NT2/D1 (cell line): ENCODE measurements at regions not wholly inside any gene's neighbourhood (a gene's known extent, or its start where the extent isn't known, plus 50 kb on each side); places are given as distances from the start of the nearest gene placed in this dataset.

Experiments used
- DNase-seq: peaks from one replicate; pipeline ENCODE4 v3.0.0-alpha.2; 2011; ENCODE audit warnings: low read depth, low spot score
- H3K27me3 ChIP-seq: 2 replicates; pipeline ENCODE4 v1.6.0; 2011; ENCODE audit warnings: mild to moderate bottlenecking; ENCODE audit not compliant: insufficient read length, insufficient read depth
- H3K36me3 ChIP-seq: 2 replicates; pipeline ENCODE4 v1.6.1; 2011; ENCODE audit warnings: mild to moderate bottlenecking, low read length, mixed read lengths; ENCODE audit not compliant: insufficient read depth, insufficient read length
- H3K4me1 ChIP-seq: 2 replicates; pipeline ENCODE4 v1.5.1; 2011; ENCODE audit not compliant: insufficient read depth, insufficient read length
- H3K4me3 ChIP-seq: 2 replicates; pipeline ENCODE4 v1.5.1; 2011; ENCODE audit warnings: low read depth; ENCODE audit not compliant: insufficient read length
- H3K9ac ChIP-seq: 2 replicates; pipeline ENCODE4 v1.6.0; 2011; ENCODE audit warnings: low read depth; ENCODE audit not compliant: insufficient read length
- H3K9me3 ChIP-seq: 2 replicates; pipeline ENCODE4 v1.5.1; 2011; ENCODE audit warnings: mild to moderate bottlenecking, low read length; ENCODE audit not compliant: insufficient read depth
- SUZ12 ChIP-seq: IDR thresholded peaks from 2 replicates; pipeline ENCODE4 v1.6.1; 2011; ENCODE audit not compliant: insufficient read length, insufficient read depth; ENCODE audit errors: extremely low read depth
- YY1 ChIP-seq: IDR thresholded peaks from 2 replicates; pipeline ENCODE4 v1.6.1; 2011; ENCODE audit not compliant: insufficient read length, insufficient read depth
- ZNF274 ChIP-seq: IDR thresholded peaks from 2 replicates; pipeline ENCODE4 v1.6.1; 2011; ENCODE audit warnings: mild to moderate bottlenecking, low read depth, low read length

DNA sequence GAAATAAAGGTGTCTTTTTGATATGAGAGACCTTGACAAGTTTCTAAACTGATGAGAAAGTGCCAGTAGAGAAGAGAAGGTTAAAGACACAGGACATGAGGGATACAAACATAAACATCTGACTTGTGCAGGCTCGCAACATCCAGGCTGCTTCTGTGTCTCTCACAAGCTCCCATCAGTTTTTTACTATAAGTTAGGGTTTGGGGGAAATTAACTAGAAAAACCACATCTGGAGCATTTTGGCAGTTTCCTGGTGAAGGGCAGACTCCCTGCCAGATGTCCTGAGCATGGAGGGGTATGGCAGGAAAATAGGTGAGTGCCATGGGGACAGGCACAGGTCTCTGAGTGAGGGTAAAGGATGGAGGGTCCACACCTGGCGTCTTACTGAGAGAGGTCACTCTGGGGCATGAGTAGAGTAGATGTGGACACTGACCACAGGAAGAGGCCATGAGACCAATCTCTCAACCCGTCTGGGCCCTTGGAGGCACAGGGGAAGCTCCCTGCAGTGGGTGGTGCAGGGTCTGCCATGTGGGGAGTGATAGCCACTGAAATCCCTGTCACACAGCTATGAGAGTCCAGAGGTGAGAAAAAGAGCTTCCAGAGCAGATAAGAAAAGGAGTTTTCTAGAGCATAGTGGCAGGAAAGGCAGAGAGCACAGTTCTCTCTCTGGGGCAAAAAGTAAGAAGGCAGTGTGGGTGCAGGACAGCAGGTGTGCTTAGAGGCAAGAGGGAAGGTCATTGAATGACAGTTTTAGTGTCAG lies 193.3 kb upstream of the SYNDIG1 start:
- TF ChIP-seq YY1 (no peak), ZNF274 (no peak), SUZ12 (no peak)

DNA sequence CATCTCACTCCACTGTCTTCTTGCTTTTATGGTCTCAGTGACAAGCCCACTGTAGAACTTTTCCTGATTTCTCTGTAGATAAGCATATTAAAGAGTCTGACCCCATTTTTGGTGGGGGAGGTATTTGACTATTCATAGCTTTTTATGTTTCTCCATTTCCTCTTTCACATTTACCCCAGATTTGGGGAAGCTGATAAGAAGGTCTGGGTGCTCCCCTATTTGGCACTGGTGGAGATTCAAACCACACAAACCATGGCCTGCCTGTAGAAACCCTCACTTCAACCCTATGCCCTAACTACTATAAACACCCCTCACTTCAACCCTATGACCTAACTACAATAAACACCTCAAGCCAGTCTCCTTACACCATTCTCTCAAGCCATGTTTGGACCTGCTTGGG lies 196.2 kb upstream of the SYNDIG1 start:
- no peak for TF ChIP-seq YY1
- TF ChIP-seq ZNF274: no peak
- TF ChIP-seq SUZ12: no peak
- Histone ChIP-seq H3K9ac (no peak overlapping the region), H3K4me1 (no peaks in the 10 kb centered on the region), H3K4me3 (no peak overlapping the region), H3K36me3 (no peaks in the 10 kb centered on the region), H3K9me3 (peaks cover 8% of the 10 kb centered on the region; the same call in 1 of the 2 replicates), H3K27me3 (no peaks in the 10 kb centered on the region)
- no peak for DNase-seq

More for the DNA sequence above, 193.3 kb upstream of the SYNDIG1 start:
- Histone ChIP-seq H3K4me3 (no peak overlapping the region), H3K4me1 (no peaks in the 10 kb centered on the region), H3K9me3 (peaks cover 8% of the 10 kb centered on the region; the same call in 1 of the 2 replicates), H3K27me3 (no peaks in the 10 kb centered on the region), H3K9ac (no peak overlapping the region), H3K36me3 (no peaks in the 10 kb centered on the region)
- no peak for DNase-seq

DNA sequence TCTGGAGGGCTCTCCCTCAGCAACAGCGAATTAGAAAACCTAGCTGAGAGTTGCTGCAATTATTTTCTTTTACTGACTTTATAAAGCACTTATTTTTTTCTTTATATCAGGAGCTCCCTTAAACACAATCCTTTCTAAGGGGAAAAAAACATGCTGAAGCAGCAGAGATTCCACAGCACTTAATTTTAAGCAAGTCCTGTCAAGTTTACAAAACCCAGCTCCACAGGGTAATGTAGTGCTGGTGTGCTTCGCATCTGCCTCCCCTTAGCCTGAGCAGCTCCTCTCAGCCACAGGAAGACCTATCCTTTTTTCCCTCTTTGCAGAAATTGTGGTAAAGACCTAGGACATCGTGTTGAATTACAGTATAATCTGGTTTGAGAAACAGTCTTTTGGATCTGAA lies 208.1 kb upstream of the SYNDIG1 start:
- H3K9ac ChIP-seq: no peak overlapping the region
- no peaks in the 10 kb centered on the region for H3K27me3 ChIP-seq
- H3K4me1 ChIP-seq: no peaks in the 10 kb centered on the region
- no peak for DNase-seq
- no peaks in the 10 kb centered on the region for H3K9me3 ChIP-seq
- TF ChIP-seq ZNF274 (no peak), YY1 (no peak), SUZ12 (no peak)
- H3K4me3 ChIP-seq: no peak overlapping the region
- no peaks in the 10 kb centered on the region for H3K36me3 ChIP-seq

DNA sequence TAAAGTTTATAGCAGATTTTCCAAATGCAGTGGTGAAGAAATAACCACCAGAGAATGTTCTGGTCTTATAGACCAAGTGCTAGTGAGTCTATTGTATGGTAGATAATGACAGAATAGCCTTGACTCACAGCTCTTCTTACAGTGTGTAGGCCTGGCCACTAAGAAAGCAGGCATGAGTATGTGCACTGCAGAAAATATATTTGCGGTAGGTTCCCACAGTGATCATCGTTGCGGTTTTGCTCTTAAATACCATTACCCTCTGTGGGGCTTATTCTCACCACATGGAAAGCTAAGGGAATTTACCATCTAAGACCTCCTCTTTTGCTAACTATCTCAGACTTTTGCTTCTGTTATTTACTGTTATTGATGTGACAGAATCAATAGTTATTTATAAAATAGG lies 212.3 kb upstream of the SYNDIG1 start:
- Histone ChIP-seq H3K4me1 (no peaks in the 10 kb centered on the region), H3K27me3 (no peaks in the 10 kb centered on the region), H3K36me3 (no peaks in the 10 kb centered on the region), H3K9me3 (no peaks in the 10 kb centered on the region), H3K9ac (no peak overlapping the region), H3K4me3 (no peak overlapping the region)
- DNase-seq: no peak
- TF ChIP-seq ZNF274 (no peak), SUZ12 (no peak)

DNA sequence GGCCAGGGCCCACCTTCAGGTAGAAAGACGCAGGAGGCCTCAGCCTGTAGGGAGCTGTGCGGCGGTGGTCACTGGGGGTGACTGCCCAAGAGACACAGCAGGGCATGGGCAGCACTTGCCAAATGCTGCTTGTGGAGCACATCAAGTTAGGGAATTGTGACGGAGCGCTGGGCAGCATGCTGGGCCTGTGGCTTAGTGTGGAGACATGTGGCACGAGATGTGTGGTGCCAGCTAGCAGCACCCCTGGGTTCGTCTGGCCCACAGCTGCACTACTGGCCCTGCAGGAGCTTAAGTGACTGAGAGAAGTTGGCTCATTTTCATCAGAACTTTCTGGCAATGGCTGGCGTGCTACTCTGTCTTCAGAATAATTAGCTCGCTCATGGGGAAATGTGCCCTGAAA lies 213.1 kb upstream of the SYNDIG1 start:
- DNase-seq: no peak
- no peak overlapping the region for H3K9ac ChIP-seq
- no peak overlapping the region for H3K4me3 ChIP-seq
- TF ChIP-seq ZNF274 (no peak), YY1 (no peak), SUZ12 (no peak)
- no peaks in the 10 kb centered on the region for H3K27me3 ChIP-seq
- no peaks in the 10 kb centered on the region for H3K36me3 ChIP-seq
- no peaks in the 10 kb centered on the region for H3K9me3 ChIP-seq
- H3K4me1 ChIP-seq: no peaks in the 10 kb centered on the region

DNA sequence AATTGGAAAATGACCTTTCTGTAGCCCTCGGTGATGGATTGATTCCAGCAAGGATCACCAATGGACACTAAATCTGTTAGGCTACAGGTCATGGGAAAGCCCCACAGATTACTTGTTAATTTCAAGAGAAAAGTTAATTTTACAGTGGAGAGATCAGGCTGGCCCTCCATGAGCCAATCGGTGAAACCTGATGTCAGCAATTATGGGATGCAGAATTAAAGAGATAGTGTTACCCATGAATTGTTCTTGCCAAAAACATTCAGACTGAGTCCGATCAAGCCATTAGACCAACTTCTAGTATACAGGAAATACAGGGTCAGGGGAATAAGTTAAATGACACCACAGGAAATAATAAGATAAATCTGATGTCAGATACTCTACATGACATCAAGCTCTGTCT lies 214.9 kb upstream of the SYNDIG1 start:
- Histone ChIP-seq H3K36me3 (no peaks in the 10 kb centered on the region), H3K9ac (no peak overlapping the region), H3K4me3 (no peak overlapping the region), H3K27me3 (no peaks in the 10 kb centered on the region), H3K4me1 (no peaks in the 10 kb centered on the region), H3K9me3 (no peaks in the 10 kb centered on the region)
- no peak for TF ChIP-seq SUZ12
- DNase-seq: no peak

DNA sequence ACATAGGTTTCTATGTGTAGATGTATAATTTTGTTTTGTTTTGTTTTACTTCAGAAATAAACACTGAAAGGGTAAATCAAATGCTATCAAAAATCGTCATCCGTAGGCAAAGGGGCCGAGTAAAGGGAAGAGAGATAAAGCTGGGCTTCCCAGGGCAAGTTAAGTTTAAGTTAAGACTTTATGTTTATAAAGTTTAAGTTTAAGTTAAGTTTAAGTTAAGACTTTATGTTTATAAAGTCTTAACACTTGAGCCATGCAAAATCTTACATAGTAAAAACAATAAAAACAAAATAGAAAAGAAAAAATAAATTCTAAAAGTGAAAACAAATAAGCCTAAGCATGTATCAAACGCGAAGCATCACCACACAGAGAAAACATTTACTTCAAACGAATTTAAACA lies 216.1 kb upstream of the SYNDIG1 start:
- H3K9me3 ChIP-seq: no peaks in the 10 kb centered on the region
- no peaks in the 10 kb centered on the region for H3K27me3 ChIP-seq
- no peaks in the 10 kb centered on the region for H3K36me3 ChIP-seq
- no peaks in the 10 kb centered on the region for H3K4me1 ChIP-seq
- TF ChIP-seq YY1 (no peak), SUZ12 (no peak), ZNF274 (no peak)
- no peak overlapping the region for H3K9ac ChIP-seq
- DNase-seq: no peak
- H3K4me3 ChIP-seq: no peak overlapping the region

DNA sequence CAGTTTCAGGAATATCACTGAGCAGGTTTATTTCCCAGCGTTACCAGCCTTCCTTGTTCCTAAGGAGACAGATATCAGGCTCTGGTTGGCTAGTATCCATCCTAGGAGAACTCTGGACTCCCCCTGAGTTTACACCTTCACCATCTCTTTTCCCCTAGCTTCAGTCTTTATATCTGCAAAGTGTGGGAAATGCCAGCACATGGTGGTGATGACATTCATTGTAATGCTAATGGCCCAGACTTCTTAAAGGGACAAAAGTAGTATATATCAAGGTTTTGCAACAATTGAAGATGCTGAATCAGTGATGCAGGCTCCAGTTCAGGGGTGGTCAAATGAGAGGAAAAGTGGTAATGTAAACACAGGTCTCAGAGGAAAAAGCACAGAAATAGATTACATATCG lies 224.3 kb upstream of the SYNDIG1 start:
- no peak overlapping the region for H3K9ac ChIP-seq
- no peaks in the 10 kb centered on the region for H3K9me3 ChIP-seq
- H3K4me3 ChIP-seq: no peak overlapping the region
- H3K4me1 ChIP-seq: no peaks in the 10 kb centered on the region
- H3K36me3 ChIP-seq: no peaks in the 10 kb centered on the region
- no peak for DNase-seq
- no peak for TF ChIP-seq SUZ12
- no peak for TF ChIP-seq ZNF274
- TF ChIP-seq YY1: no peak
- no peaks in the 10 kb centered on the region for H3K27me3 ChIP-seq
